ENCODE measurements at regions not wholly inside any gene's neighbourhood (a gene's known extent, or its start where the extent isn't known, plus 50 kb on each side); places are given as distances from the start of the nearest gene placed in this dataset.

DNA sequence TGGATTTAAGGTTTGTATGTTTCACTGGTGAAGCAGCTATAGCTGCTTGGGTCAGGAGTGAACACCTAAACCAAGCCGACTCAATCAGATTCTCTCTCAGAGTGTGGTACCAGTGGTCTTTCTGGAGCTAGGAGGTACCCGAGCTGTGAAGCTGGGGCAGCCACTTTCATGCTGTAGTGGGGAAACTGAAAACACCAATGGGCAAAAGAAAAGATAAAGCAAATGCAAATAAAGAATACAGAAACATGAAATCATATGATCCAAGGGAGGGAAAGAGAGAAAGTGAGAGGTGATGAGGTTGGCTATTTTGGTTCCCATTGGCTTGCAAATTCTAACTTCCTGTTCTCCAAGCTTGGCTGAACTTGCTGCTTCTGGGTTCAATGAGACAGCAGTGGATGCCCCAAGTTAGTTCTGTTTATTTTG, 212.3 kb upstream of the CFAP20DC start:
- no peak overlapping the region for H3K4me3 ChIP-seq (ENCODE audit: low read depth, low read length)
- TF ChIP-seq, protein P1, sequence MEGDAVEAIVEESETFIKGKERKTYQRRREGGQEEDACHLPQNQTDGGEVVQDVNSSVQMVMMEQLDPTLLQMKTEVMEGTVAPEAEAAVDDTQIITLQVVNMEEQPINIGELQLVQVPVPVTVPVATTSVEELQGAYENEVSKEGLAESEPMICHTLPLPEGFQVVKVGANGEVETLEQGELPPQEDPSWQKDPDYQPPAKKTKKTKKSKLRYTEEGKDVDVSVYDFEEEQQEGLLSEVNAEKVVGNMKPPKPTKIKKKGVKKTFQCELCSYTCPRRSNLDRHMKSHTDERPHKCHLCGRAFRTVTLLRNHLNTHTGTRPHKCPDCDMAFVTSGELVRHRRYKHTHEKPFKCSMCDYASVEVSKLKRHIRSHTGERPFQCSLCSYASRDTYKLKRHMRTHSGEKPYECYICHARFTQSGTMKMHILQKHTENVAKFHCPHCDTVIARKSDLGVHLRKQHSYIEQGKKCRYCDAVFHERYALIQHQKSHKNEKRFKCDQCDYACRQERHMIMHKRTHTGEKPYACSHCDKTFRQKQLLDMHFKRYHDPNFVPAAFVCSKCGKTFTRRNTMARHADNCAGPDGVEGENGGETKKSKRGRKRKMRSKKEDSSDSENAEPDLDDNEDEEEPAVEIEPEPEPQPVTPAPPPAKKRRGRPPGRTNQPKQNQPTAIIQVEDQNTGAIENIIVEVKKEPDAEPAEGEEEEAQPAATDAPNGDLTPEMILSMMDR (IDR thresholded peaks at IDR 0.05; ENCODE audit: insufficient read depth, low read length, poor library complexity, severe bottlenecking) = no peak
- no peaks in the 10 kb centered on the region for H3K36me3 ChIP-seq (ENCODE audit: control insufficient read depth, insufficient read depth, low read length)
- no peak for DNase-seq (ENCODE audit: low read depth)
- H3K27me3 ChIP-seq (ENCODE audit: control insufficient read depth, insufficient read depth, low read length) = no peaks in the 10 kb centered on the region

DNA sequence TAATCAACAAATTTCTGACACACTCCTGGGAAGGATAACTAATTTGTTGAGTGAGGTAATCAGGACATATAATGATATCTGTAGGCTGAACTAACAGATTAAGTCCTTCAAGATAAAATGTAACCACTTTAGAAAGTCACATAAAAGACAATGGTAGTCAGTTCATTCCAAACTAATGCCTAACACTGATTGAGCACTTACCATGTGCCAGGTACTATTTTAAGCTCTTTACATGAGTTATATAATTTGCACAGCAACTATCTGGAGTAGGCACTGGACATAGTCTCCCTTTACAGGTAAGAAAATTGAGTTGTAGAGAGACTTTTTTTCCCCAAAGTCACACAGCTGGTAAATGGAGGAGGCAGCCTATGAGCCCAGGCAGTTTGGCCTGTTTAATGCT, 211.2 kb upstream of the CFAP20DC start:
- Histone ChIP-seq H3K4me3 (ENCODE audit: low read depth, low read length) (no peak overlapping the region), H3K36me3 (ENCODE audit: control insufficient read depth, insufficient read depth, low read length) (no peaks in the 10 kb centered on the region), H3K27me3 (ENCODE audit: control insufficient read depth, insufficient read depth, low read length) (no peaks in the 10 kb centered on the region)
- DNase-seq (ENCODE audit: low read depth) = no peak
- TF ChIP-seq, protein P1 (IDR thresholded peaks at IDR 0.05; ENCODE audit: insufficient read depth, low read length, poor library complexity, severe bottlenecking) = no peak

DNA sequence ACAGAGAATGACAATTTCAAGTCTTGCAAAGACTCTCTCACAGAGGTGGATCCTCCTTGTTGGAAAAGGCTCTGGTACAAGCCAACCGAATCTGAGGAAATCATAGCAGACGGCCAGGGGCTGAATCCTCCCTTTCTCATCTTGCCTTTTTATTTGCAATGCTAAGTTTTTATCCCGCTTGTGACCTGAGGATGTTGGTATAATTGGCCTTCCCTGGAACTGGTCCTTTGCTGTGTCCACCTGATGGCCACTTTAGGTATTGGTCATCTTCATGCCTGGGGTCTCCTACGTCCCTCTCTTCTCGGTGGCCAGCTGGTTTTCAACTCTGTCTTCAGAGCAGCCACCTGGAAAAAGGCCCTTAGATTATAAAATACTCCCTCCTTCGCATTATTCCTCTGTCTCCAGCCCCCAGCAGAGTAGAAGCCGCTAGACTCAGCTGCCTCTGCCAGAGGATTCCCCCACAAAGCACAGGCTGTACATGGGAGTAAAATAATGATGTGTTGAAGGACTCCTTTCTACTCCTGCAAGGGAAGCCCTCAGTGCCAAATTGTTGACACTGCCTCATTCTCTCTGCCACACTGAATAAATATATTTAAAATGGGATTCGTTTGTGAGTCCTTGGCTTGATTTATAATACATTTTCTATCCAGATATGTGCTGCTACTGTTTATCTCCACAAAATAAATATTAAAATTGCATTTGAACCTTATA, 208.9 kb upstream of the CFAP20DC start:
- Histone ChIP-seq H3K27me3 (ENCODE audit: control insufficient read depth, insufficient read depth, low read length) (no peaks in the 10 kb centered on the region), H3K4me3 (ENCODE audit: low read depth, low read length) (no peak overlapping the region), H3K36me3 (ENCODE audit: control insufficient read depth, insufficient read depth, low read length) (no peaks in the 10 kb centered on the region)
- DNase-seq (ENCODE audit: low read depth) = no peak
- TF ChIP-seq, protein P1 (IDR thresholded peaks at IDR 0.05; ENCODE audit: insufficient read depth, low read length, poor library complexity, severe bottlenecking) = no peak

DNA sequence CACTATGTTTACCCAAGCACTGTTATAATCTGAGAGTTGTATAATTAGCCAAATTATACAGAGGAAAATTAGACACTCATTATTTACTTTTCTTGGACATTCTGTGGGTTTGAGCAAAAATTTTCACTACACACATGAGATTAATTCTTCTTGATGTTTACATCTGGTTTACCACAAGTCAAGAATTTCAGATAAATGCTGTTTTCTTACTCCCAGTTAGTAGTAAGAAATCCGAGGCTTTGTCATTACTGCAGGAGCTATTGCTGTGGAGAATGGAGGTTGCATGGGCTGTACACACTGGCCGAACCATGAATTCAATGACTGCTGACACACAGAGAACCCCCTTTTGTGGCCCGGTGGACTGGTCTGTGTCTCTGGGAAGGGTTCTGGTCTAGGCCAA, 207.7 kb upstream of the CFAP20DC start:
- H3K36me3 ChIP-seq (ENCODE audit: control insufficient read depth, insufficient read depth, low read length) = no peaks in the 10 kb centered on the region
- TF ChIP-seq, protein P1 (IDR thresholded peaks at IDR 0.05; ENCODE audit: insufficient read depth, low read length, poor library complexity, severe bottlenecking) = no peak
- no peak for DNase-seq (ENCODE audit: low read depth)
- no peaks in the 10 kb centered on the region for H3K27me3 ChIP-seq (ENCODE audit: control insufficient read depth, insufficient read depth, low read length)
- no peak overlapping the region for H3K4me3 ChIP-seq (ENCODE audit: low read depth, low read length)

- H3K4me3 ChIP-seq (ENCODE audit: low read depth, low read length) = no peak overlapping the region
- no peak for DNase-seq (ENCODE audit: low read depth)
- H3K36me3 ChIP-seq (ENCODE audit: control insufficient read depth, insufficient read depth, low read length) = no peaks in the 10 kb centered on the region
- TF ChIP-seq, protein P1 (IDR thresholded peaks at IDR 0.05; ENCODE audit: insufficient read depth, low read length, poor library complexity, severe bottlenecking) = no peak
- no peaks in the 10 kb centered on the region for H3K27me3 ChIP-seq (ENCODE audit: control insufficient read depth, insufficient read depth, low read length)
Observed at GRCh38 chr3:59256230-59256629, 206.4 kb upstream of the CFAP20DC start.

DNA sequence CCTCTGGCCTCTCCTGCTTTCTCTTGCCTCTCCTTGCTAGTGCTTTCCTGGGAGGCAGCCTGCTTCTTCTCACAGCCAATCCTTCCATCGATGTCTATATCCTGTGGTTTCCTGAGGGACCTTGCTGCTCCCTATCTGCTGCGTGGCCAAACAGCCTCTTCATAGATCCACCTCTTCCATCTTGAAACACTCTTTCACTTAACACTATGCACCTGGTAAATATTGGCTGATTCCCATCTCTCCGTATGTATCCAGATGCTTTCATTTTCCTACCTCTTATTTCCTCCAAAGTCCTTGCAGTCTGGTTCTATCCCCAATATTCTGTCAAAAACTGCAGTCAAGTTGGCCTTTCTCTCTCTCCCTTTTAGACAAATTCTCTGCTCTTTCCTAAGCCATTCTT, 205.2 kb upstream of the CFAP20DC start:
- Histone ChIP-seq H3K27me3 (ENCODE audit: control insufficient read depth, insufficient read depth, low read length) (no peaks in the 10 kb centered on the region), H3K4me3 (ENCODE audit: low read depth, low read length) (no peak overlapping the region), H3K36me3 (ENCODE audit: control insufficient read depth, insufficient read depth, low read length) (no peaks in the 10 kb centered on the region)
- DNase-seq (ENCODE audit: low read depth) = no peak
- TF ChIP-seq, protein P1 (IDR thresholded peaks at IDR 0.05; ENCODE audit: insufficient read depth, low read length, poor library complexity, severe bottlenecking) = no peak
